OCI-LY3 (cell line): ENCODE measurements at regions not wholly inside any gene's neighbourhood (a gene's known extent, or its start where the extent isn't known, plus 50 kb on each side); places are given as distances from the start of the nearest gene placed in this dataset.

Experiments used
- H2AFZ ChIP-seq: fragments of 200-600, 300-600 bp; shearing (Covaris generic); 2 replicates; pipeline ENCODE4 v1.6.0; 2014; ENCODE audit warnings: antibody characterized with exemption, low read depth, low read length
- H3K27ac ChIP-seq: fragments of 200-600, 300-600 bp; sonication (generic); 2 replicates; pipeline ENCODE4 v1.5.1; 2014; ENCODE audit warnings: mild to moderate bottlenecking, low read length, moderate library complexity, mixed read lengths
- H3K27me3 ChIP-seq: fragments of 200-600, 300-600 bp; sonication (generic); 2 replicates; pipeline ENCODE4 v1.6.1; 2014; ENCODE audit warnings: low read depth, low read length, mixed read lengths
- H3K36me3 ChIP-seq: fragments of 200-600, 300-600 bp; sonication (generic); replicated peaks from 2 replicates; pipeline ENCODE3; 2014; ENCODE audit warnings: low read depth, low read length, mixed read lengths
- H3K4me1 ChIP-seq: fragments of 300-600, 200-600 bp; sonication (generic); 2 replicates; pipeline ENCODE4 v1.6.1; 2014; ENCODE audit warnings: low read length, mixed read lengths
- H3K4me2 ChIP-seq: fragments of 200-600, 300-600 bp; sonication (generic); 2 replicates; pipeline ENCODE4 v1.6.1; 2014; ENCODE audit warnings: low read length, mixed read lengths
- H3K4me3 ChIP-seq: fragments of 300-600, 200-600 bp; sonication (generic); 2 replicates; pipeline ENCODE4 v1.5.1; 2014; ENCODE audit warnings: antibody characterized with exemption, mild to moderate bottlenecking, low read length, moderate library complexity
- H3K79me2 ChIP-seq: fragments of 300-600, 200-600 bp; shearing (Covaris generic); 2 replicates; pipeline ENCODE4 v1.6.1; 2014; ENCODE audit warnings: mild to moderate bottlenecking, low read length, mixed read lengths
- H3K9ac ChIP-seq: fragments of 300-600, 200-600 bp; shearing (Covaris generic); 2 replicates; pipeline ENCODE4 v1.6.0; 2014; ENCODE audit warnings: mild to moderate bottlenecking, low read length, moderate library complexity
- H3K9me3 ChIP-seq: fragments of 200-600, 300-600 bp; shearing (Covaris generic); 2 replicates; pipeline ENCODE4 v1.6.1; 2014; ENCODE audit warnings: low read length, mixed read lengths; ENCODE audit not compliant: insufficient read depth
- H4K20me1 ChIP-seq: fragments of 200-600, 300-600 bp; sonication (generic); 2 replicates; pipeline ENCODE4 v1.6.1; 2016; ENCODE audit warnings: low read length, mixed read lengths; ENCODE audit not compliant: insufficient read depth
- EZH2phosphoT487 ChIP-seq: fragments of 200-600 bp; shearing (Covaris generic); IDR thresholded peaks from 2 replicates; pipeline ENCODE4 v1.6.1; 2018; ENCODE audit warnings: antibody characterized with exemption, mixed run types, low read depth
- TF ChIP-seq, protein P1 (sequence below): fragments of 200-600, 300-600 bp; sonication (generic); IDR thresholded peaks from 2 replicates; pipeline ENCODE4 v1.5.1; 2014; ENCODE audit warnings: antibody characterized with exemption, low read length, low read depth

DNA sequence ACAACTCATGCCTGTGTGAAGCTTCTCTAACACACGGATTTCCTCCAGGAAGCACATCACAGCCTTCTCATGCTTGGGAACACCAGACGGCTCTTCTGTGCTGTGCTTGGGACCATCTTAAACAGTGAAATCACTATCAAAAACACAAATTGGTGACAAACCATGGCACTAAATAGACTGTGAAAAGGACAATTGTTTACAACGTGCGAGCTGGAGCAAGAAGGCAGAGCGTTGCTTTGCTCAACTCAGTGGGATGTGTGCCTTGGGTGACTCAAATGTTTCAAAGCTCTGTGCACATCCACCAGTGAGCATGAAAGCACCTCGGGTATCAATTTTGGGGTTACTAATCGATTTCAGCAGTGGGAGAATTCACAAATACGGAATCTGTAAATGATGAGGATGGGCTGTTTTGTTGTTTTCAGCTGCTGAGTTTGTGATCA lies 182.4 kb upstream of the ARL4C start:
- Histone ChIP-seq H4K20me1 (no peaks in the 10 kb centered on the region), H3K9ac (no peak overlapping the region), H3K36me3 (no peaks in the 10 kb centered on the region), H3K27me3 (no peaks in the 10 kb centered on the region), H3K79me2 (no peaks in the 10 kb centered on the region), H3K4me3 (no peak overlapping the region), H3K9me3 (no peaks in the 10 kb centered on the region), H2AFZ (no peak overlapping the region), H3K4me1 (no peaks in the 10 kb centered on the region), H3K4me2 (no peak overlapping the region), H3K27ac (no peak overlapping the region)
- no peak for TF ChIP-seq EZH2phosphoT487
- TF ChIP-seq, protein P1, sequence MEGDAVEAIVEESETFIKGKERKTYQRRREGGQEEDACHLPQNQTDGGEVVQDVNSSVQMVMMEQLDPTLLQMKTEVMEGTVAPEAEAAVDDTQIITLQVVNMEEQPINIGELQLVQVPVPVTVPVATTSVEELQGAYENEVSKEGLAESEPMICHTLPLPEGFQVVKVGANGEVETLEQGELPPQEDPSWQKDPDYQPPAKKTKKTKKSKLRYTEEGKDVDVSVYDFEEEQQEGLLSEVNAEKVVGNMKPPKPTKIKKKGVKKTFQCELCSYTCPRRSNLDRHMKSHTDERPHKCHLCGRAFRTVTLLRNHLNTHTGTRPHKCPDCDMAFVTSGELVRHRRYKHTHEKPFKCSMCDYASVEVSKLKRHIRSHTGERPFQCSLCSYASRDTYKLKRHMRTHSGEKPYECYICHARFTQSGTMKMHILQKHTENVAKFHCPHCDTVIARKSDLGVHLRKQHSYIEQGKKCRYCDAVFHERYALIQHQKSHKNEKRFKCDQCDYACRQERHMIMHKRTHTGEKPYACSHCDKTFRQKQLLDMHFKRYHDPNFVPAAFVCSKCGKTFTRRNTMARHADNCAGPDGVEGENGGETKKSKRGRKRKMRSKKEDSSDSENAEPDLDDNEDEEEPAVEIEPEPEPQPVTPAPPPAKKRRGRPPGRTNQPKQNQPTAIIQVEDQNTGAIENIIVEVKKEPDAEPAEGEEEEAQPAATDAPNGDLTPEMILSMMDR, result no peak

DNA sequence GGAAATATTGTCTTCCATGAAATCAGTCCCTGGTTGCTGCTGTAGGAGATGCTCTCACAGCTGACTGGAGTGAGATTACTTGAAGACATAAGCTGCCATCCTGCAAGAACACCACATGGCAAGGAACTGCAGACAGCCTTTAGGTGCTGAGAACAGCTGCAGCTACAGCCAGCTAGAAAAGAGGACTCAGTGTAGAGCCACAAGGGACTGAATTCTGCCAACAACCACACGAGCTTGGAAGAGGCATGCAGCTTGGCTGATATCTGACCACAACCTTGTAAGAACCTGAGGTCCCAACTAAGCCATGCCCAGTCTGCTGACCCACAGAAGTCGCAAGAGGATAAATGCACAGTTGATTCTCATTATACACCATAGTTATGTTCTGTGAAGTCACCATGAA lies 181.8 kb upstream of the ARL4C start:
- Histone ChIP-seq H4K20me1 (no peaks in the 10 kb centered on the region), H3K36me3 (no peaks in the 10 kb centered on the region), H3K27ac (no peak overlapping the region), H3K27me3 (no peaks in the 10 kb centered on the region), H3K9ac (no peak overlapping the region), H2AFZ (no peak overlapping the region), H3K79me2 (no peaks in the 10 kb centered on the region), H3K9me3 (no peaks in the 10 kb centered on the region), H3K4me2 (no peak overlapping the region), H3K4me1 (no peaks in the 10 kb centered on the region), H3K4me3 (no peak overlapping the region)
- TF ChIP-seq, protein P1, result no peak
- TF ChIP-seq EZH2phosphoT487, result no peak

DNA sequence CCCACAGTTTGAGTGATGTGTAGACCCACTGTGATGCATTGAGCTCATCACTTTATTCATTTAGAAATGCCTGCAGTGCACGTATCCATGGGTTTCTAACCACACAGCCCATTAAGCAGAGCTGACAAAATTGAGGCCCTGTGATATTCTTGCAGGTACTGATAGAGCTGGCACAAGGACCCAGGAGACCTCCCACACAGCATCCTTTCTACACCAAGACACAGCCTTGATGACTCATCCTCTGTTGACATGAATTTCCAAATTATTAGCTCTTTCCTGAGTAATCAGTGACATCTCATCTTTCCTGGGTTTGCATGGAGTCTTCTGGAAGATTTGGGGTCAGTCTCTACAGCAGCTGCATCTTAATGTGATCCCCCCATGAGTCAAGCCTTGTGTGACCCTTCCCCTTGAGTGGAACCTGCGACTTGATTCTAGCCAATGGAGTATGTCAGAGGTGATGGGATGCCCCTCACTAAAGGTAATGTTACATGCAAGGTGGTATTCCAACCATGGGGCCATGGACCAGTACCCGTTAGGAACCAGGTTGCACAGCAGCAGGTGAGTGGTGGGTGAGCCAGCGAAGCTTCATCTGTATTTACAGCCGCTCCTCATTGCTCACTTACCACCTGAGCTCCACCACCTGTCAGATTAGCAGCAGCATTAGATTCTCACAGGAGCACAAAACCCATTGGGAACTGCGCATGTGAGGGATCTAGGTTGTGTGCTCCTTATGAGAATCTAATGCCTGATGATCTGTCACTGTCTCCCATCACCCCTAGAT lies 181.1 kb upstream of the ARL4C start:
- Histone ChIP-seq H3K4me3 (no peak overlapping the region), H3K36me3 (no peaks in the 10 kb centered on the region), H3K79me2 (no peaks in the 10 kb centered on the region), H3K4me2 (no peak overlapping the region), H3K9ac (no peak overlapping the region), H3K4me1 (no peaks in the 10 kb centered on the region), H3K27me3 (no peaks in the 10 kb centered on the region), H4K20me1 (no peaks in the 10 kb centered on the region), H2AFZ (no peak overlapping the region), H3K27ac (no peak overlapping the region), H3K9me3 (no peaks in the 10 kb centered on the region)
- TF ChIP-seq, protein P1, result no peak
- TF ChIP-seq EZH2phosphoT487, result no peak

DNA sequence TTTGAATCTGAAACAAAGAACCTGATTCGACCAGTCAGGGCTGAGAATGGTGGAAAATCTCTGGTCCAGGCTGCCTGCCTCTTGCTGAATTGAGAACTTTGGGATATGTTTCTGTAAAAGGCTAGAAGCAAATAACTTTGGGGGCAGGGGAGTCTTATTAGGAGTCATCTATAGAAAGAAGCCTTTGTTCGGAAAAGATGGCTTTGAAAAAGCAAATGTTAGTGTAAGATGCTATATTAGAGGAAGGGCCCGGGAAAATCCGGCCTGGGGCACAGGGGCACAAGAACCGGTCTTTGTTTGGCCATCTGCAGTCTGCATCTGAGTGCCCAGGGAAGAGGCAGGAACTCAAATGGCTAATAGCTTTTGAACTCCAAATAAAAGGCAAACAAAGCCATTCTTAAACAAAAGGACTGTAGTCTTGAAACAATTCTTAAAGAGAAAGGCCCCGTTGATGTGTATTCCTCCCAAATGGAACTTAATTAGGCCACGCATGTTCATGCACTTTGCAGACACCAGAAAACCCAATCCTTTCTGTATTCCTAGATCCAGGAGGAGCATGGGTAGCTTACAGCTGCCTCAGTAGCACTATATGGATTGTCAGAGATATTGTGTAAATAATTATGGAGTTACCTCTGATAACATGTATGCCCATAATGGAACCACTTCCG lies 180.0 kb upstream of the ARL4C start:
- TF ChIP-seq, protein P1, result no peak
- no peak for TF ChIP-seq EZH2phosphoT487
- Histone ChIP-seq H3K9ac (no peak overlapping the region), H3K4me2 (no peak overlapping the region)

More for the DNA sequence above, 180.0 kb upstream of the ARL4C start:
- H3K27ac ChIP-seq, result no peak overlapping the region
- H3K4me1 ChIP-seq, result no peaks in the 10 kb centered on the region
- no peaks in the 10 kb centered on the region for H4K20me1 ChIP-seq
- H3K27me3 ChIP-seq, result no peaks in the 10 kb centered on the region
- H3K36me3 ChIP-seq, result no peaks in the 10 kb centered on the region
- no peak overlapping the region for H3K4me3 ChIP-seq
- H2AFZ ChIP-seq, result no peak overlapping the region
- no peaks in the 10 kb centered on the region for H3K79me2 ChIP-seq
- no peaks in the 10 kb centered on the region for H3K9me3 ChIP-seq
